HCT116 (cell line): ENCODE measurements at regions not wholly inside any gene's neighbourhood (a gene's known extent, or its start where the extent isn't known, plus 50 kb on each side); places are given as distances from the start of the nearest gene placed in this dataset.

ENCODE experiments used
- ATAC-seq: fragments of 200-7000 bp; cut with Tn5 transposase; 2 replicates; pipeline ENCODE4 v1.9.1; 2020; ENCODE audit warnings: mild to moderate bottlenecking, moderate library complexity
- BruUV-seq: library from RNA; stranded (reverse); fragments of 400-500 nt; replicated peaks from 2 replicates; lab custom pipeline; 2021; lab: Mats Ljungman, UMichigan
- CTCF ChIA-PET: fragments of 300-600 bp; sonication (Branson Sonifier 250); formaldehyde crosslinking; loops from one replicate; lab custom pipeline; 2021; ENCODE audit warnings: antibody characterized with exemption; lab: Charles Lee
- POLR2A ChIA-PET: fragments of 300-600, 350-600 bp; sonication (Branson Sonifier 250); formaldehyde crosslinking; loops from one replicate; lab custom pipeline; 2021; ENCODE audit warnings: antibody characterized with exemption; lab: Charles Lee
- RAD21 ChIA-PET, 2 experiments: fragments of 300-600 bp; sonication (Branson Sonifier 250); formaldehyde crosslinking; loops; one replicate each; lab custom pipeline; 2023; ENCODE audit warnings: low total read pairs in 2 of 2; ENCODE audit not compliant: uncharacterized antibody in 2 of 2, unreplicated experiment in 2 of 2, low non-redundant PET in 1 of 2; lab: Charles Lee
- DNase-seq: peaks from one replicate; pipeline ENCODE4 v3.0.0-alpha.2; 2010; ENCODE audit warnings: low read depth, low spot score
- H2AFZ ChIP-seq: fragments of 200-600 bp; shearing (Covaris generic), sonication (generic); 2 replicates; pipeline ENCODE4 v1.6.1; 2017; ENCODE audit warnings: low read depth, mixed run types, mixed read lengths, antibody characterized with exemption, low read length; ENCODE audit not compliant: poor library complexity, severe bottlenecking
- H3K27ac ChIP-seq: 2 replicates; pipeline ENCODE4 v1.5.1; 2012; ENCODE audit warnings: low read depth, low read length
- H3K27me3 ChIP-seq: fragments of 200-600 bp; sonication (generic); 2 replicates; pipeline ENCODE4 v1.6.1; 2016; ENCODE audit warnings: mixed run types, low read length, mixed read lengths; ENCODE audit not compliant: insufficient read depth
- H3K36me3 ChIP-seq, 2 experiments: fragments of 200-500 bp in 1 of 2; fragments of 200-600 bp in 1 of 2; sonication (Bioruptor generic) in 1 of 2; sonication (generic) in 1 of 2; 2 replicates each; pipeline versions ENCODE4 v1.5.1 to v1.6.1; 2014 to 2016; ENCODE audit warnings: low read length in 2 of 2, inconsistent platforms in 1 of 2, mixed read lengths in 1 of 2, mixed run types in 1 of 2; ENCODE audit not compliant: insufficient read depth in 2 of 2, control insufficient read depth in 1 of 2
- H3K4me1 ChIP-seq, 2 experiments: fragments of 200-600 bp in 1 of 2; sonication (generic) in 1 of 2; 2 replicates each; pipeline versions ENCODE4 v1.5.1 to v1.6.1; 2012 to 2017; ENCODE audit warnings: low read length in 2 of 2, inconsistent platforms in 1 of 2, mild to moderate bottlenecking in 1 of 2, mixed read lengths in 1 of 2, mixed run types in 1 of 2, moderate library complexity in 1 of 2; ENCODE audit not compliant: insufficient read depth in 2 of 2, control insufficient read depth in 1 of 2
- H3K4me2 ChIP-seq: fragments of 200-600 bp; sonication (generic); 2 replicates; pipeline ENCODE4 v1.6.1; 2017; ENCODE audit warnings: mixed run types, low read length, mixed read lengths
- H3K4me3 ChIP-seq, 2 experiments: fragments of 200-600 bp in 1 of 2; sonication (generic) in 1 of 2; replicated peaks in 1 of 2; 2 replicates each; pipeline ENCODE4 v1.5.1; 2011 to 2016; ENCODE audit warnings: low read length in 2 of 2, control low read depth in 1 of 2, low read depth in 1 of 2, mild to moderate bottlenecking in 1 of 2, mixed read lengths in 1 of 2, mixed run types in 1 of 2
- H3K79me2 ChIP-seq: fragments of 200-600 bp; sonication (generic); 2 replicates; pipeline ENCODE4 v1.6.1; 2017; ENCODE audit warnings: mild to moderate bottlenecking, mixed run types, low read length, moderate library complexity, mixed read lengths; ENCODE audit not compliant: insufficient read depth
- H3K9ac ChIP-seq: fragments of 200-600 bp; sonication (generic); 2 replicates; pipeline ENCODE4 v1.6.1; 2016; ENCODE audit warnings: low read length, mixed read lengths
- H3K9me2 ChIP-seq: fragments of 200-600 bp; sonication (generic), shearing (Covaris generic); 2 replicates; pipeline ENCODE4 v1.6.1; 2017; ENCODE audit warnings: mixed run types, mild to moderate bottlenecking, moderate library complexity; ENCODE audit not compliant: insufficient read depth
- H3K9me3 ChIP-seq, 2 experiments: fragments of 200-500 bp in 1 of 2; fragments of 200-600 bp in 1 of 2; sonication (Bioruptor generic) in 1 of 2; sonication (generic) in 1 of 2; 2 replicates each; pipeline ENCODE4 v1.6.1; 2014 to 2017; ENCODE audit warnings: low read length in 2 of 2, mixed read lengths in 2 of 2, inconsistent platforms in 1 of 2, low read depth in 1 of 2, mild to moderate bottlenecking in 1 of 2, mixed run types in 1 of 2, moderate library complexity in 1 of 2; ENCODE audit not compliant: control insufficient read depth in 1 of 2, insufficient read depth in 1 of 2
- H4K20me1 ChIP-seq: fragments of 200-600 bp; sonication (generic), shearing (Covaris generic); 2 replicates; pipeline ENCODE4 v1.6.1; 2017; ENCODE audit warnings: mixed run types, mild to moderate bottlenecking, moderate library complexity; ENCODE audit not compliant: insufficient read depth
- CEBPB ChIP-seq: IDR thresholded peaks from 2 replicates; pipeline ENCODE4 v1.6.1; 2012; ENCODE audit warnings: low read depth
- ELF1 ChIP-seq: IDR thresholded peaks from 2 replicates; pipeline ENCODE4 v1.6.1; 2012; ENCODE audit warnings: low read depth, borderline replicate concordance
- EZH2 ChIP-seq: fragments of 200-600 bp; sonication (generic); IDR thresholded peaks from 2 replicates; pipeline ENCODE4 v1.6.1; 2017; ENCODE audit warnings: antibody characterized with exemption, mixed run types
- EZH2phosphoT487 ChIP-seq: fragments of 200-600 bp; IDR thresholded peaks from 2 replicates; pipeline ENCODE4 v1.6.1; 2018; ENCODE audit warnings: antibody characterized with exemption, borderline replicate concordance
- FOSL1 ChIP-seq: IDR thresholded peaks from 2 replicates; pipeline ENCODE4 v1.6.1; 2012; ENCODE audit warnings: low read depth
- JUND ChIP-seq: IDR thresholded peaks from 2 replicates; pipeline ENCODE4 v1.6.1; 2012
- RAD21 ChIP-seq: IDR thresholded peaks from 2 replicates; pipeline ENCODE4 v1.6.1; 2012; ENCODE audit warnings: low read depth, mild to moderate bottlenecking
- SIN3A ChIP-seq: IDR thresholded peaks from 2 replicates; pipeline ENCODE4 v1.6.1; 2012; ENCODE audit warnings: low read depth
- YY1 ChIP-seq: IDR thresholded peaks from 2 replicates; pipeline ENCODE4 v1.6.1; 2011; ENCODE audit warnings: low read length, low read depth, moderate library complexity, mild to moderate bottlenecking; ENCODE audit not compliant: insufficient replicate concordance; ENCODE audit errors: extremely low read depth
- ZNF274 ChIP-seq: fragments of 200-500 bp; sonication (Bioruptor generic); IDR thresholded peaks from 2 replicates; pipeline ENCODE4 v1.6.1; 2014; ENCODE audit warnings: mild to moderate bottlenecking, low read depth, low read length, inconsistent platforms
- intact Hi-C: fragments of 100-400 bp; cut with micrococcal nuclease; formaldehyde crosslinking; loops from 2 replicates; pipeline ENCODE4 v1.10.0; 2022
- TF ChIP-seq, protein P1 (sequence below): IDR thresholded peaks from 2 replicates; pipeline ENCODE4 v1.6.1; 2012
- TF ChIP-seq, protein P2 (sequence below): IDR thresholded peaks from 2 replicates; pipeline ENCODE4 v1.6.1; 2012; ENCODE audit warnings: low read depth
- TF ChIP-seq, protein P3 (sequence below), 3 experiments: fragments of 200-600 bp in 1 of 3; sonication (generic) in 1 of 3; IDR thresholded peaks in 2 of 3; conservative IDR thresholded peaks in 1 of 3; 2 replicates each; pipeline ENCODE4 v1.5.1; 2012 to 2017; ENCODE audit warnings: low read depth in 2 of 3, low read length in 2 of 3, antibody characterized with exemption in 1 of 3, borderline replicate concordance in 1 of 3, control low read depth in 1 of 3, mild to moderate bottlenecking in 1 of 3, mixed read lengths in 1 of 3, mixed run types in 1 of 3, moderate library complexity in 1 of 3; ENCODE audit not compliant: insufficient read depth in 1 of 3

DNA sequence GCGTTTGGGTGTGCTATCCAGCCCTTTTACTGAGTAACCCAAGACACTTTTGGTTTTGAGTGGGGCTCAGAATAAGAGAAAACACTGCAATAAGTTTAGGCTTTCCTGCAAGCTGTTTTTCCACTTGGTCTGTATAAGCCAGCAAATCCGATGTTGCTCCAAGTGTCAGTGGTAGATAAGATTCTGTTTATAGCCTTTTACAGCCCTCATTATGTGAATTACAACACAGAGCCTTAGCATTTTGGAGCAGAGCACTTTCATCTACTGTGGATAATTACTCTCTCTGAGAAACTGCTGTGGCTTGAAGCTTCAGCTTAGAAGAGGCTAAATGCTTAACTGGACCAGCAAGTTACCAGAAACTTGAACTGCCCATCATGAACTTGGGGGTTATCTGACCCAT is 601.1 kb downstream of the JRKL start:
- ATAC-seq = no peak
- BruUV-seq = no TSS peak
- ChIA-PET RAD21 (no interaction called here), POLR2A (no interaction called here), CTCF (no interaction called here)
- Histone ChIP-seq H3K9me3 (peaks cover 3 to 10% of the 10 kb centered on the region in 2 experiments; a peak in 2 of 4 replicates), H3K4me3 (no peak overlapping the region), H3K9me2 (no peaks in the 10 kb centered on the region), H4K20me1 (no peaks in the 10 kb centered on the region), H3K36me3 (no peaks in the 10 kb centered on the region), H3K9ac (no peak overlapping the region), H3K27me3 (no peaks in the 10 kb centered on the region), H3K79me2 (no peaks in the 10 kb centered on the region), H3K27ac (no peak overlapping the region), H3K4me1 (no peaks in the 10 kb centered on the region), H2AFZ (no peak overlapping the region), H3K4me2 (no peak overlapping the region)
- TF ChIP-seq EZH2phosphoT487 (no peak), RAD21 (no peak), ZNF274 (no peak), FOSL1 (no peak), SIN3A (no peak), ELF1 (no peak), EZH2 (no peak), CEBPB (no peak), YY1 (no peak), JUND (no peak)
- TF ChIP-seq, protein P1, sequence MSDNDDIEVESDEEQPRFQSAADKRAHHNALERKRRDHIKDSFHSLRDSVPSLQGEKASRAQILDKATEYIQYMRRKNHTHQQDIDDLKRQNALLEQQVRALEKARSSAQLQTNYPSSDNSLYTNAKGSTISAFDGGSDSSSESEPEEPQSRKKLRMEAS = no peak
- TF ChIP-seq, protein P2, sequence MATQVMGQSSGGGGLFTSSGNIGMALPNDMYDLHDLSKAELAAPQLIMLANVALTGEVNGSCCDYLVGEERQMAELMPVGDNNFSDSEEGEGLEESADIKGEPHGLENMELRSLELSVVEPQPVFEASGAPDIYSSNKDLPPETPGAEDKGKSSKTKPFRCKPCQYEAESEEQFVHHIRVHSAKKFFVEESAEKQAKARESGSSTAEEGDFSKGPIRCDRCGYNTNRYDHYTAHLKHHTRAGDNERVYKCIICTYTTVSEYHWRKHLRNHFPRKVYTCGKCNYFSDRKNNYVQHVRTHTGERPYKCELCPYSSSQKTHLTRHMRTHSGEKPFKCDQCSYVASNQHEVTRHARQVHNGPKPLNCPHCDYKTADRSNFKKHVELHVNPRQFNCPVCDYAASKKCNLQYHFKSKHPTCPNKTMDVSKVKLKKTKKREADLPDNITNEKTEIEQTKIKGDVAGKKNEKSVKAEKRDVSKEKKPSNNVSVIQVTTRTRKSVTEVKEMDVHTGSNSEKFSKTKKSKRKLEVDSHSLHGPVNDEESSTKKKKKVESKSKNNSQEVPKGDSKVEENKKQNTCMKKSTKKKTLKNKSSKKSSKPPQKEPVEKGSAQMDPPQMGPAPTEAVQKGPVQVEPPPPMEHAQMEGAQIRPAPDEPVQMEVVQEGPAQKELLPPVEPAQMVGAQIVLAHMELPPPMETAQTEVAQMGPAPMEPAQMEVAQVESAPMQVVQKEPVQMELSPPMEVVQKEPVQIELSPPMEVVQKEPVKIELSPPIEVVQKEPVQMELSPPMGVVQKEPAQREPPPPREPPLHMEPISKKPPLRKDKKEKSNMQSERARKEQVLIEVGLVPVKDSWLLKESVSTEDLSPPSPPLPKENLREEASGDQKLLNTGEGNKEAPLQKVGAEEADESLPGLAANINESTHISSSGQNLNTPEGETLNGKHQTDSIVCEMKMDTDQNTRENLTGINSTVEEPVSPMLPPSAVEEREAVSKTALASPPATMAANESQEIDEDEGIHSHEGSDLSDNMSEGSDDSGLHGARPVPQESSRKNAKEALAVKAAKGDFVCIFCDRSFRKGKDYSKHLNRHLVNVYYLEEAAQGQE = no peak
- TF ChIP-seq, protein P3, sequence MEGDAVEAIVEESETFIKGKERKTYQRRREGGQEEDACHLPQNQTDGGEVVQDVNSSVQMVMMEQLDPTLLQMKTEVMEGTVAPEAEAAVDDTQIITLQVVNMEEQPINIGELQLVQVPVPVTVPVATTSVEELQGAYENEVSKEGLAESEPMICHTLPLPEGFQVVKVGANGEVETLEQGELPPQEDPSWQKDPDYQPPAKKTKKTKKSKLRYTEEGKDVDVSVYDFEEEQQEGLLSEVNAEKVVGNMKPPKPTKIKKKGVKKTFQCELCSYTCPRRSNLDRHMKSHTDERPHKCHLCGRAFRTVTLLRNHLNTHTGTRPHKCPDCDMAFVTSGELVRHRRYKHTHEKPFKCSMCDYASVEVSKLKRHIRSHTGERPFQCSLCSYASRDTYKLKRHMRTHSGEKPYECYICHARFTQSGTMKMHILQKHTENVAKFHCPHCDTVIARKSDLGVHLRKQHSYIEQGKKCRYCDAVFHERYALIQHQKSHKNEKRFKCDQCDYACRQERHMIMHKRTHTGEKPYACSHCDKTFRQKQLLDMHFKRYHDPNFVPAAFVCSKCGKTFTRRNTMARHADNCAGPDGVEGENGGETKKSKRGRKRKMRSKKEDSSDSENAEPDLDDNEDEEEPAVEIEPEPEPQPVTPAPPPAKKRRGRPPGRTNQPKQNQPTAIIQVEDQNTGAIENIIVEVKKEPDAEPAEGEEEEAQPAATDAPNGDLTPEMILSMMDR (IDR thresholded peaks at IDR 0.05 in 2 of 3, conservative IDR thresholded peaks at IDR 0.05 in 1 of 3; ENCODE audit: borderline replicate concordance in 1 of 3, insufficient read depth in 1 of 3, low read depth in 2 of 3, low read length in 2 of 3) = no peak
- no peak for DNase-seq
- intact Hi-C loops = no loop called here
